GM23338 (cell line): ENCODE measurements at regions not wholly inside any gene's neighbourhood (a gene's known extent, or its start where the extent isn't known, plus 50 kb on each side); places are given as distances from the start of the nearest gene placed in this dataset.

Experiments
- ATAC-seq: fragments of 200-7000 bp; cut with Tn5 transposase; 3 replicates; pipeline ENCODE4 v1.9.1; 2020
- DNase-seq: peaks from one replicate; pipeline ENCODE4 v3.0.0-alpha.2; 2015; ENCODE audit warnings: low spot score
- H2AFZ ChIP-seq: fragments of 200-600 bp; sonication (generic); 2 replicates; pipeline ENCODE4 v1.8.0; 2016; ENCODE audit warnings: antibody characterized with exemption, mild to moderate bottlenecking, moderate library complexity
- H3F3A ChIP-seq: fragments of 200-600 bp; sonication (generic); replicated peaks from 2 replicates; pipeline ENCODE4 v1.8.0; 2017; ENCODE audit warnings: antibody characterized with exemption, mixed run types, low read depth
- H3K27ac ChIP-seq: fragments of 200-600 bp; sonication (generic); 2 replicates; pipeline ENCODE4 v1.6.1; 2016; ENCODE audit warnings: low read depth
- H3K27me3 ChIP-seq: fragments of 200-600 bp; sonication (generic); 2 replicates; pipeline ENCODE4 v1.8.0; 2016; ENCODE audit warnings: mild to moderate bottlenecking, mixed run types, moderate library complexity; ENCODE audit not compliant: insufficient read depth
- H3K36me3 ChIP-seq: fragments of 200-600 bp; sonication (generic); 2 replicates; pipeline ENCODE4 v1.8.0; 2016; ENCODE audit warnings: mild to moderate bottlenecking; ENCODE audit not compliant: insufficient read depth
- H3K4me1 ChIP-seq: fragments of 200-600 bp; sonication (generic); 2 replicates; pipeline ENCODE4 v1.8.0; 2016; ENCODE audit warnings: mild to moderate bottlenecking, moderate library complexity; ENCODE audit not compliant: insufficient read depth
- H3K4me2 ChIP-seq: fragments of 200-600 bp; sonication (generic); 2 replicates; pipeline ENCODE4 v1.7.1; 2017; ENCODE audit warnings: mixed run types
- H3K4me3 ChIP-seq: fragments of 200-600 bp; sonication (generic); 2 replicates; pipeline ENCODE4 v1.6.1; 2016; ENCODE audit warnings: mixed run types
- H3K79me2 ChIP-seq: fragments of 200-600 bp; sonication (generic); replicated peaks from 2 replicates; pipeline ENCODE4 v1.8.0; 2017; ENCODE audit warnings: mild to moderate bottlenecking; ENCODE audit not compliant: insufficient read depth
- H3K9me2 ChIP-seq: fragments of 200-600 bp; sonication (generic); 2 replicates; pipeline ENCODE4 v1.8.0; 2017; ENCODE audit not compliant: insufficient read depth
- H4K20me1 ChIP-seq: fragments of 200-600 bp; sonication (generic); replicated peaks from 2 replicates; pipeline ENCODE4 v1.8.0; 2017; ENCODE audit warnings: mild to moderate bottlenecking; ENCODE audit not compliant: insufficient read depth
- H3K27ac Mint-ChIP-seq: 2 replicates; pipeline ENCODE4 v1.8.0; 2020; ENCODE audit warnings: inconsistent platforms, mild to moderate bottlenecking, moderate library complexity, mixed read lengths
- H3K27me3 Mint-ChIP-seq: 3 replicates; pipeline ENCODE4 v1.8.0; 2022; ENCODE audit warnings: low read depth, mild to moderate bottlenecking, moderate library complexity, mixed read lengths, inconsistent platforms; ENCODE audit not compliant: insufficient read depth, poor library complexity
- H3K36me3 Mint-ChIP-seq: 3 replicates; pipeline ENCODE4 v1.8.0; 2021; ENCODE audit warnings: low read depth, mild to moderate bottlenecking, inconsistent platforms, moderate library complexity, mixed read lengths
- H3K4me1 Mint-ChIP-seq: 3 replicates; pipeline ENCODE4 v1.8.0; 2020; ENCODE audit warnings: mild to moderate bottlenecking, inconsistent platforms, mixed read lengths
- H3K4me3 Mint-ChIP-seq: 3 replicates; pipeline ENCODE4 v1.8.0; 2021; ENCODE audit warnings: moderate library complexity, mild to moderate bottlenecking, inconsistent platforms, mixed read lengths
- H3K9me3 Mint-ChIP-seq: 3 replicates; pipeline ENCODE4 v1.8.0; 2020; ENCODE audit warnings: moderate library complexity, mild to moderate bottlenecking, inconsistent platforms, mixed read lengths
- CREB1 ChIP-seq: fragments of 250-450 bp; sonication (Bioruptor Pico); IDR thresholded peaks from 2 replicates; pipeline ENCODE4 v1.5.0; 2020; ENCODE audit warnings: low read depth, mild to moderate bottlenecking, moderate library complexity
- EZH2 ChIP-seq: fragments of 200-600 bp; sonication (generic); IDR thresholded peaks from one replicate; pipeline ENCODE4 v1.8.0; 2017; ENCODE audit warnings: antibody characterized with exemption, mild to moderate bottlenecking, low read depth; ENCODE audit not compliant: unreplicated experiment
- EZH2phosphoT487 ChIP-seq: fragments of 200-600 bp; sonication (generic); IDR thresholded peaks from one replicate; pipeline ENCODE4 v1.8.1; 2018; ENCODE audit warnings: antibody characterized with exemption; ENCODE audit not compliant: unreplicated experiment
- JUNB ChIP-seq: IDR thresholded peaks from one replicate; pipeline ENCODE4 v1.6.1; 2016; ENCODE audit warnings: antibody characterized with exemption; ENCODE audit not compliant: unreplicated experiment
- NANOG ChIP-seq: IDR thresholded peaks from 2 replicates; pipeline ENCODE4 v1.6.1; 2016; ENCODE audit warnings: antibody characterized with exemption, borderline replicate concordance
- POLR2AphosphoS5 ChIP-seq: IDR thresholded peaks from 2 replicates; pipeline ENCODE4 v1.6.1; 2016; ENCODE audit warnings: antibody characterized with exemption, low read depth
- STAT1 ChIP-seq: IDR thresholded peaks from one replicate; pipeline ENCODE4 v1.6.1; 2016; ENCODE audit warnings: antibody characterized with exemption; ENCODE audit not compliant: unreplicated experiment
- ZNF114 ChIP-seq: fragments of 250-450 bp; sonication (Bioruptor Pico); IDR thresholded peaks from 2 replicates; pipeline ENCODE4 v1.5.0; 2020; ENCODE audit warnings: mild to moderate bottlenecking, moderate library complexity
- ZNF331 ChIP-seq: fragments of 250-450 bp; sonication (Bioruptor Pico); IDR thresholded peaks from 2 replicates; pipeline ENCODE4 v1.5.0; 2020; ENCODE audit warnings: low read depth, mild to moderate bottlenecking, moderate library complexity
- TF ChIP-seq, protein P1 (sequence below): IDR thresholded peaks from one replicate; pipeline ENCODE4 v1.6.1; 2018; ENCODE audit warnings: antibody characterized with exemption; ENCODE audit not compliant: unreplicated experiment
- TF ChIP-seq, protein P2 (sequence below): fragments of 250-450 bp; sonication (Bioruptor Pico); IDR thresholded peaks from 2 replicates; pipeline ENCODE4 v1.5.0; 2020; ENCODE audit warnings: mild to moderate bottlenecking, moderate library complexity
- TF ChIP-seq, protein P3 (sequence below): IDR thresholded peaks from 2 replicates; pipeline ENCODE4 v1.6.1; 2016; ENCODE audit warnings: antibody characterized with exemption
- TF ChIP-seq, protein P4 (sequence below), 2 experiments: fragments of 200-600 bp in 1 of 2; sonication (generic) in 1 of 2; conservative IDR thresholded peaks; 2 replicates each; pipeline versions ENCODE4 v1.5.1 to v1.6.1; 2016 to 2017; ENCODE audit warnings: antibody characterized with exemption in 2 of 2, low read depth in 2 of 2, mild to moderate bottlenecking in 2 of 2, moderate library complexity in 1 of 2

DNA sequence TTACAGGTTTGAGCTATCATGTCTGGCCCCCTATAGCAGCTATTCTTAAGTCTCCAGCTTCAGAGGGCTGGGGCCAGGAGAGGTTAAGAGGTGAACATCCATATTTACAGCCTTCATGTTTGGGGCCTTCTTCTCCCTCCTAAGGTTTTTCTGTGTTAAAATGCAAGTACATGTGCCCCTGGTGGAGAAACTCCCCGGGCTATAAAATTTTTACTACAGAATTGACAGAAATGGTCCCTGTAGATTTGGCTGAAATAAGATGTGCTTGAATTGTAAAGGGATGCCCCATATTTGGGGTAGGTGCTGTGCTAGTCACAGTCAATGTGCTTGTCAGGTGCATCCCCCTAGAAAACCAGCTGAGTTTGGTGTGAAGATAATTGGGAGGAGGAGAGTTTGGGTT lies 263.3 kb upstream of the CXCR4 start:
- Histone ChIP-seq H3K27ac (no peak overlapping the region), H3F3A (no peaks in the 10 kb centered on the region), H2AFZ (no peak overlapping the region), H3K4me1 (no peaks in the 10 kb centered on the region), H3K36me3 (no peaks in the 10 kb centered on the region), H3K4me3 (no peak overlapping the region), H3K79me2 (no peaks in the 10 kb centered on the region), H3K27me3 (no peaks in the 10 kb centered on the region), H3K4me2 (no peak overlapping the region), H4K20me1 (no peaks in the 10 kb centered on the region), H3K9me2 (no peaks in the 10 kb centered on the region)
- H3K27me3 Mint-ChIP-seq: no peaks in the 10 kb centered on the region
- no peak for ATAC-seq
- H3K36me3 Mint-ChIP-seq: no peaks in the 10 kb centered on the region
- no peaks in the 10 kb centered on the region; the same call in 2 of the 3 replicates for H3K9me3 Mint-ChIP-seq
- TF ChIP-seq ZNF114 (no peak), ZNF331 (CRISPR knock-in tag) (no peak), NANOG (no peak), JUNB (no peak), STAT1 (no peak), POLR2AphosphoS5 (no peak), EZH2phosphoT487 (no peak), EZH2 (no peak), CREB1 (no peak)
- TF ChIP-seq, protein P1, sequence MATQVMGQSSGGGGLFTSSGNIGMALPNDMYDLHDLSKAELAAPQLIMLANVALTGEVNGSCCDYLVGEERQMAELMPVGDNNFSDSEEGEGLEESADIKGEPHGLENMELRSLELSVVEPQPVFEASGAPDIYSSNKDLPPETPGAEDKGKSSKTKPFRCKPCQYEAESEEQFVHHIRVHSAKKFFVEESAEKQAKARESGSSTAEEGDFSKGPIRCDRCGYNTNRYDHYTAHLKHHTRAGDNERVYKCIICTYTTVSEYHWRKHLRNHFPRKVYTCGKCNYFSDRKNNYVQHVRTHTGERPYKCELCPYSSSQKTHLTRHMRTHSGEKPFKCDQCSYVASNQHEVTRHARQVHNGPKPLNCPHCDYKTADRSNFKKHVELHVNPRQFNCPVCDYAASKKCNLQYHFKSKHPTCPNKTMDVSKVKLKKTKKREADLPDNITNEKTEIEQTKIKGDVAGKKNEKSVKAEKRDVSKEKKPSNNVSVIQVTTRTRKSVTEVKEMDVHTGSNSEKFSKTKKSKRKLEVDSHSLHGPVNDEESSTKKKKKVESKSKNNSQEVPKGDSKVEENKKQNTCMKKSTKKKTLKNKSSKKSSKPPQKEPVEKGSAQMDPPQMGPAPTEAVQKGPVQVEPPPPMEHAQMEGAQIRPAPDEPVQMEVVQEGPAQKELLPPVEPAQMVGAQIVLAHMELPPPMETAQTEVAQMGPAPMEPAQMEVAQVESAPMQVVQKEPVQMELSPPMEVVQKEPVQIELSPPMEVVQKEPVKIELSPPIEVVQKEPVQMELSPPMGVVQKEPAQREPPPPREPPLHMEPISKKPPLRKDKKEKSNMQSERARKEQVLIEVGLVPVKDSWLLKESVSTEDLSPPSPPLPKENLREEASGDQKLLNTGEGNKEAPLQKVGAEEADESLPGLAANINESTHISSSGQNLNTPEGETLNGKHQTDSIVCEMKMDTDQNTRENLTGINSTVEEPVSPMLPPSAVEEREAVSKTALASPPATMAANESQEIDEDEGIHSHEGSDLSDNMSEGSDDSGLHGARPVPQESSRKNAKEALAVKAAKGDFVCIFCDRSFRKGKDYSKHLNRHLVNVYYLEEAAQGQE: no peak
- TF ChIP-seq, protein P2, sequence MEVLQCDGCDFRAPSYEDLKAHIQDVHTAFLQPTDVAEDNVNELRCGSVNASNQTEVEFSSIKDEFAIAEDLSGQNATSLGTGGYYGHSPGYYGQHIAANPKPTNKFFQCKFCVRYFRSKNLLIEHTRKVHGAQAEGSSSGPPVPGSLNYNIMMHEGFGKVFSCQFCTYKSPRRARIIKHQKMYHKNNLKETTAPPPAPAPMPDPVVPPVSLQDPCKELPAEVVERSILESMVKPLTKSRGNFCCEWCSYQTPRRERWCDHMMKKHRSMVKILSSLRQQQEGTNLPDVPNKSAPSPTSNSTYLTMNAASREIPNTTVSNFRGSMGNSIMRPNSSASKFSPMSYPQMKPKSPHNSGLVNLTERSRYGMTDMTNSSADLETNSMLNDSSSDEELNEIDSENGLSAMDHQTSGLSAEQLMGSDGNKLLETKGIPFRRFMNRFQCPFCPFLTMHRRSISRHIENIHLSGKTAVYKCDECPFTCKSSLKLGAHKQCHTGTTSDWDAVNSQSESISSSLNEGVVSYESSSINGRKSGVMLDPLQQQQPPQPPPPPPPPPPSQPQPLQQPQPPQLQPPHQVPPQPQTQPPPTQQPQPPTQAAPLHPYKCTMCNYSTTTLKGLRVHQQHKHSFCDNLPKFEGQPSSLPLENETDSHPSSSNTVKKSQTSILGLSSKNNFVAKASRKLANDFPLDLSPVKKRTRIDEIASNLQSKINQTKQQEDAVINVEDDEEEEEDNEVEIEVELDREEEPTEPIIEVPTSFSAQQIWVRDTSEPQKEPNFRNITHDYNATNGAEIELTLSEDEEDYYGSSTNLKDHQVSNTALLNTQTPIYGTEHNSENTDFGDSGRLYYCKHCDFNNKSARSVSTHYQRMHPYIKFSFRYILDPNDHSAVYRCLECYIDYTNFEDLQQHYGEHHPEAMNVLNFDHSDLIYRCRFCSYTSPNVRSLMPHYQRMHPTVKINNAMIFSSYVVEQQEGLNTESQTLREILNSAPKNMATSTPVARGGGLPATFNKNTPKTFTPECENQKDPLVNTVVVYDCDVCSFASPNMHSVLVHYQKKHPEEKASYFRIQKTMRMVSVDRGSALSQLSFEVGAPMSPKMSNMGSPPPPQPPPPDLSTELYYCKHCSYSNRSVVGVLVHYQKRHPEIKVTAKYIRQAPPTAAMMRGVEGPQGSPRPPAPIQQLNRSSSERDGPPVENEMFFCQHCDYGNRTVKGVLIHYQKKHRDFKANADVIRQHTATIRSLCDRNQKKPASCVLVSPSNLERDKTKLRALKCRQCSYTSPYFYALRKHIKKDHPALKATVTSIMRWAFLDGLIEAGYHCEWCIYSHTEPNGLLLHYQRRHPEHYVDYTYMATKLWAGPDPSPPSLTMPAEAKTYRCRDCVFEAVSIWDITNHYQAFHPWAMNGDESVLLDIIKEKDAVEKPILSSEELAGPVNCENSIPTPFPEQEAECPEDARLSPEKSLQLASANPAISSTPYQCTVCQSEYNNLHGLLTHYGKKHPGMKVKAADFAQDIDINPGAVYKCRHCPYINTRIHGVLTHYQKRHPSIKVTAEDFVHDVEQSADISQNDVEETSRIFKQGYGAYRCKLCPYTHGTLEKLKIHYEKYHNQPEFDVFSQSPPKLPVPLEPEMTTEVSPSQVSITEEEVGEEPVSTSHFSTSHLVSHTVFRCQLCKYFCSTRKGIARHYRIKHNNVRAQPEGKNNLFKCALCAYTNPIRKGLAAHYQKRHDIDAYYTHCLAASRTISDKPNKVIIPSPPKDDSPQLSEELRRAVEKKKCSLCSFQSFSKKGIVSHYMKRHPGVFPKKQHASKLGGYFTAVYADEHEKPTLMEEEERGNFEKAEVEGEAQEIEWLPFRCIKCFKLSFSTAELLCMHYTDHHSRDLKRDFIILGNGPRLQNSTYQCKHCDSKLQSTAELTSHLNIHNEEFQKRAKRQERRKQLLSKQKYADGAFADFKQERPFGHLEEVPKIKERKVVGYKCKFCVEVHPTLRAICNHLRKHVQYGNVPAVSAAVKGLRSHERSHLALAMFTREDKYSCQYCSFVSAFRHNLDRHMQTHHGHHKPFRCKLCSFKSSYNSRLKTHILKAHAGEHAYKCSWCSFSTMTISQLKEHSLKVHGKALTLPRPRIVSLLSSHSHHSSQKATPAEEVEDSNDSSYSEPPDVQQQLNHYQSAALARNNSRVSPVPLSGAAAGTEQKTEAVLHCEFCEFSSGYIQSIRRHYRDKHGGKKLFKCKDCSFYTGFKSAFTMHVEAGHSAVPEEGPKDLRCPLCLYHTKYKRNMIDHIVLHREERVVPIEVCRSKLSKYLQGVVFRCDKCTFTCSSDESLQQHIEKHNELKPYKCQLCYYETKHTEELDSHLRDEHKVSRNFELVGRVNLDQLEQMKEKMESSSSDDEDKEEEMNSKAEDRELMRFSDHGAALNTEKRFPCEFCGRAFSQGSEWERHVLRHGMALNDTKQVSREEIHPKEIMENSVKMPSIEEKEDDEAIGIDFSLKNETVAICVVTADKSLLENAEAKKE (CRISPR knock-in tag): no peak
- TF ChIP-seq, protein P3, sequence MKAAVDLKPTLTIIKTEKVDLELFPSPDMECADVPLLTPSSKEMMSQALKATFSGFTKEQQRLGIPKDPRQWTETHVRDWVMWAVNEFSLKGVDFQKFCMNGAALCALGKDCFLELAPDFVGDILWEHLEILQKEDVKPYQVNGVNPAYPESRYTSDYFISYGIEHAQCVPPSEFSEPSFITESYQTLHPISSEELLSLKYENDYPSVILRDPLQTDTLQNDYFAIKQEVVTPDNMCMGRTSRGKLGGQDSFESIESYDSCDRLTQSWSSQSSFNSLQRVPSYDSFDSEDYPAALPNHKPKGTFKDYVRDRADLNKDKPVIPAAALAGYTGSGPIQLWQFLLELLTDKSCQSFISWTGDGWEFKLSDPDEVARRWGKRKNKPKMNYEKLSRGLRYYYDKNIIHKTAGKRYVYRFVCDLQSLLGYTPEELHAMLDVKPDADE: no peak
- TF ChIP-seq, protein P4, sequence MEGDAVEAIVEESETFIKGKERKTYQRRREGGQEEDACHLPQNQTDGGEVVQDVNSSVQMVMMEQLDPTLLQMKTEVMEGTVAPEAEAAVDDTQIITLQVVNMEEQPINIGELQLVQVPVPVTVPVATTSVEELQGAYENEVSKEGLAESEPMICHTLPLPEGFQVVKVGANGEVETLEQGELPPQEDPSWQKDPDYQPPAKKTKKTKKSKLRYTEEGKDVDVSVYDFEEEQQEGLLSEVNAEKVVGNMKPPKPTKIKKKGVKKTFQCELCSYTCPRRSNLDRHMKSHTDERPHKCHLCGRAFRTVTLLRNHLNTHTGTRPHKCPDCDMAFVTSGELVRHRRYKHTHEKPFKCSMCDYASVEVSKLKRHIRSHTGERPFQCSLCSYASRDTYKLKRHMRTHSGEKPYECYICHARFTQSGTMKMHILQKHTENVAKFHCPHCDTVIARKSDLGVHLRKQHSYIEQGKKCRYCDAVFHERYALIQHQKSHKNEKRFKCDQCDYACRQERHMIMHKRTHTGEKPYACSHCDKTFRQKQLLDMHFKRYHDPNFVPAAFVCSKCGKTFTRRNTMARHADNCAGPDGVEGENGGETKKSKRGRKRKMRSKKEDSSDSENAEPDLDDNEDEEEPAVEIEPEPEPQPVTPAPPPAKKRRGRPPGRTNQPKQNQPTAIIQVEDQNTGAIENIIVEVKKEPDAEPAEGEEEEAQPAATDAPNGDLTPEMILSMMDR (conservative IDR thresholded peaks at IDR 0.05; ENCODE audit: low read depth in 2 of 2): no peak
- H3K4me1 Mint-ChIP-seq: peaks cover 3% of the 10 kb centered on the region; the same call in 2 of the 3 replicates
- H3K27ac Mint-ChIP-seq: no peak overlapping the region
- DNase-seq: no peak
- no peak overlapping the region for H3K4me3 Mint-ChIP-seq
